T-helper 17 cell (primary cell): ENCODE measurements at regions not wholly inside any gene's neighbourhood (a gene's known extent, or its start where the extent isn't known, plus 50 kb on each side); places are given as distances from the start of the nearest gene placed in this dataset.
A peak's percentile ranks its signal among the peaks of the same experiment; 100 is the strongest.
"Not testable (repeated sequence)": the region's sequence is repeated elsewhere in the genome, so short reads cannot be mapped to it uniquely, and the experiment has no call there.

ENCODE experiments used
- ATAC-seq: fragments of 150-1000 bp; cut with Tn5 transposase; 2 replicates; pipeline ENCODE4 v1.10.0; 2021; ENCODE audit warnings: mild to moderate bottlenecking, moderate library complexity
- DNase-seq, 3 donors: peaks; one replicate each; pipeline versions ENCODE4 v3.0.0 to v3.0.0-alpha.2; 2020 to 2021
- H3K9me3 ChIP-seq: one replicate; pipeline ENCODE4 v1.7.0; 2013; ENCODE audit warnings: low read length, mild to moderate bottlenecking; ENCODE audit not compliant: control insufficient read depth, poor library complexity, severe bottlenecking
- H3K27ac Mint-ChIP-seq: one replicate; pipeline ENCODE4 v1.8.0; 2022; ENCODE audit warnings: mild to moderate bottlenecking, moderate library complexity, mixed read lengths
- H3K27me3 Mint-ChIP-seq: one replicate; pipeline ENCODE4 v1.8.0; 2022; ENCODE audit warnings: mixed read lengths
- H3K36me3 Mint-ChIP-seq: one replicate; pipeline ENCODE4 v1.8.0; 2022; ENCODE audit warnings: low read depth, mixed read lengths
- H3K4me1 Mint-ChIP-seq: one replicate; pipeline ENCODE4 v1.8.0; 2022; ENCODE audit warnings: mild to moderate bottlenecking, mixed read lengths
- H3K4me3 Mint-ChIP-seq: one replicate; pipeline ENCODE4 v1.8.0; 2022; ENCODE audit warnings: mild to moderate bottlenecking, moderate library complexity, mixed read lengths

DNA sequence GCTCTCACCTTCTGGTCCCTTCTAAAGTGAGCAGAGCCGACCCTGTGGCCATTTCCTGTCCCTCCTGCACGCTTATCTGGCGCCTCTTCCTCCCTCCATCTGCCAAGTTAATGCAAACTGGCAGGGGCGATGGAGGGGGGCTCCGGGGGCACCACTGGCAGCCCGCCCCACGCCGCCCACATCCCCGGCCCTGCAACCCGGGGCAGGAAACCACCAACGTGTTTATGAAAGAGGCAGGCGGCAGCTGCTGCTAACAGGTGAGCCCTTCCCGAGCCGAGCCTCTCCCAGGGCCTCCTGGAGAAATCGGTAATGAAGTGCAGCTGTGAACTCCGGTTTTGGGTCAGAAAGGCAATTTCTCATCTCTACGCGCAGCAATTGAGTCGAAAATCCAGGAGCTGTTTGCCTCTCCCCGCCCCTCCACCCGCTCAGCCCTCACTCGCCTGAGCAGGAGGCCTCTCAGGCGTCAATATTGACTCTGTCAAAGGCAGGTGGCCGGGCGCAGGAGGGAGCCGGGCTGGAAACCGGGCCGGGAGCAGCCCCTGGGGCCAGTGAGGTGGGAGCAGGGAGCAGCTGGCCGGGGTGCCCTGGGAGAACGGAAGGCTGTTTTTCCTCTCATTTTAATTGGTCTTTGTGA is 164.4 kb upstream of the GSE1 start:
- DNase-seq = peak in 1 of 3 donors; percentile 26
- peak; percentile 77 for ATAC-seq
- no peaks in the 10 kb centered on the region for H3K27me3 Mint-ChIP-seq
- H3K4me3 Mint-ChIP-seq = peak overlapping the region; percentile 56
- H3K36me3 Mint-ChIP-seq = no peaks in the 10 kb centered on the region
- H3K27ac Mint-ChIP-seq = peak overlapping the region; percentile 53
- no peaks in the 10 kb centered on the region for H3K9me3 ChIP-seq
- H3K4me1 Mint-ChIP-seq = peaks cover 14% of the 10 kb centered on the region

DNA sequence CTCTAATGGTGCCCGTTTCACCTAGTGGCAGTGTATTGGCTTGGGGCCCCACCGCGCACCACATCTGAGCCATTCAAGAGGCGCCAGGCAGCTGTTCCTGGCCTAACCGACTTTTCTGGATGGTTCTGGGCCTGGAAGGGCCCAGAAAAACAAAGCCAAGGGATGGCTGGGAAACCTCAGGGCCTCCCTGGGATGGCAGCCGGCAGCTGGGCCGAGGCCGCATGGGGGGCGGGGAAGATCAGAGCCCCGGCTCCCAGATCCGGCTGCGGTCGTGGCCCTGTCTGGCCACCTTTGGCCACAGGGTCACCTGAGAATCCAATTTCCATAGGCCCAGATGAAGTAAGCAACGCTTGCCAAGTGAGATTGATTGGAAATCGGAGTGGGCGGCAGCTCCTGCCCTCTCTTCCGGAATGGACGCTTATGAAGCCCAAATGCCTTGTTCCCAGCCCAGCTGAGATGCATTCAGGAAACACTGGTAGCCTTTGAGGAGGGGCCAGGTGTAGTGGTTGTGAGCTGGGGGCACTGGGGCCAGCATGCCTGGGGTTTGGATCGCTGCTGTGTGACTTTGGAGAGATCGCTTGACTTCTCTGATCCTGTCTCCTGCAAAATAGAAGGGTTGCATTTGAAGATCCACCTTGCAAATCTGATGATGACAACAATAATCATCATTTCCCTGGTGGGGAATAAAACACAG is 163.8 kb upstream of the GSE1 start:
- peak; percentile 18 for ATAC-seq
- DNase-seq = no peak
- Mint-ChIP-seq H3K27me3 (no peaks in the 10 kb centered on the region), H3K4me3 (peak overlapping the region; percentile 19), H3K4me1 (peaks cover 14% of the 10 kb centered on the region), H3K27ac (peak overlapping the region; percentile 53), H3K36me3 (no peaks in the 10 kb centered on the region)
- H3K9me3 ChIP-seq = no peaks in the 10 kb centered on the region

- peaks cover 14% of the 10 kb centered on the region for H3K4me1 Mint-ChIP-seq
- H3K27ac Mint-ChIP-seq = peak overlapping the region; percentile 53
- no peaks in the 10 kb centered on the region for H3K27me3 Mint-ChIP-seq
Observed at GRCh38 chr16:85449885-85450245, 163.3 kb upstream of the GSE1 start.

DNA sequence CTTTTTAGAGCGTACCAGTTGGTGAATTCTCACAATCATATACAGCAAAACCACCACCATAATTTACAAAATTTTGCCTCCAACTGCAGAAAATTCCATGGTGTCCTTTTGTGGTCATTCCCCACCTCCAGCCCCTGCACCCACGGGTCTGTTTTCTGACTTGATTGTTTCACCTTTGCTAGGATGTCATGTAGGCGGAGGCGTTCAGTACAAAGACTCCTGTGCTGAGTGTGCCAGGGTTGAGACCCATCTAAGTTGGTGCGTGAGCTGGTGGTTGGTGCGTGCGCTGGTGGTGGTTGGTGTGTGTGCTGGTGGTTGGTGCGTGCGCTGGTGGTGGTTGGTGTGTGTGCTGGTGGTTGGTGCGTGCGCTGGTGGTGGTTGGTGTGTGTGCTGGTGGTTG is 162.0 kb upstream of the GSE1 start:
- not testable (repeated sequence) for DNase-seq, H3K4me3 Mint-ChIP-seq, ATAC-seq, H3K9me3 ChIP-seq, H3K36me3 Mint-ChIP-seq, H3K27me3 Mint-ChIP-seq
- Mint-ChIP-seq H3K27ac (peak overlapping the region; percentile 51), H3K4me1 (peaks cover 16% of the 10 kb centered on the region)

More at GRCh38 chr16:85449885-85450245, 163.3 kb upstream of the GSE1 start:
- no peaks in the 10 kb centered on the region for H3K9me3 ChIP-seq
- peak overlapping the region; percentile 19 for H3K4me3 Mint-ChIP-seq
- ATAC-seq (no peak), DNase-seq (no peak)
- H3K36me3 Mint-ChIP-seq = no peaks in the 10 kb centered on the region

DNA sequence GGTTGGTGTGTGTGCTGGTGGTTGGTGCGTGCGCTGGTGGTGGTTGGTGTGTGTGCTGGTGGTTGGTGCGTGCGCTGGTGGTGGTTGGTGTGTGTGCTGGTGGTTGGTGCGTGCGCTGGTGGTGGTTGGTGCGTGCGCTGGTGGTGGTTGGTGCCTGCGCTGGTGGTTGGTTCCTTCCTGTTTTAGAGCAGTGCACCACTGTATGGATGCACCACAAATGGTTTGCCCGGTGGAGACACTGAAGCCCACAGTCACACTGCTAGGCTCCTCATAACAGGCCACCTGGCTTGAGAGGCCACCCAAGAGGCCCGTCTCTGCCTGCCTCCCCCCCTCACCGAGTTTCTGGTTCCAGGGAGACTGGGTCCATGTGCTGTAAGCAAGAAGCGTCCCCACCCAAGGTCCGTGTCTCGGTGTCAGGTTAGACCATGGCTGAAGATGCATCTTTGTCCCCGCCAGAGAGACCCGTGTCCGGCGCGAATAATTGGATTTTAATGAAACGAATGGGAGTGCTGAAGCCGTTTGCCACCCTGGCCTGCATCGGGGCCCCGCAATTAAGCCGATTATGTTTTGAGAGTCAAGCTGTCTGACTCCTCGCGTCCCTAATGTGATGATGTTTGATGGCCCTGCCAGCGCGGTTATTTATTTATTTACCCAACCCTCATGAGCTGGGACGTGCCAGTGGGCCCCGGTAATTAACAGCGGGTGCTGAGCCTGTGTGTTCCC is 161.3 kb upstream of the GSE1 start:
- H3K27me3 Mint-ChIP-seq = no peaks in the 10 kb centered on the region
- no peak overlapping the region for H3K4me3 Mint-ChIP-seq
- no peaks in the 10 kb centered on the region for H3K9me3 ChIP-seq
- ATAC-seq = no peak
- no peaks in the 10 kb centered on the region for H3K36me3 Mint-ChIP-seq
- no peak for DNase-seq
- H3K4me1 Mint-ChIP-seq = peaks cover 17% of the 10 kb centered on the region
- H3K27ac Mint-ChIP-seq = no peak overlapping the region

DNA sequence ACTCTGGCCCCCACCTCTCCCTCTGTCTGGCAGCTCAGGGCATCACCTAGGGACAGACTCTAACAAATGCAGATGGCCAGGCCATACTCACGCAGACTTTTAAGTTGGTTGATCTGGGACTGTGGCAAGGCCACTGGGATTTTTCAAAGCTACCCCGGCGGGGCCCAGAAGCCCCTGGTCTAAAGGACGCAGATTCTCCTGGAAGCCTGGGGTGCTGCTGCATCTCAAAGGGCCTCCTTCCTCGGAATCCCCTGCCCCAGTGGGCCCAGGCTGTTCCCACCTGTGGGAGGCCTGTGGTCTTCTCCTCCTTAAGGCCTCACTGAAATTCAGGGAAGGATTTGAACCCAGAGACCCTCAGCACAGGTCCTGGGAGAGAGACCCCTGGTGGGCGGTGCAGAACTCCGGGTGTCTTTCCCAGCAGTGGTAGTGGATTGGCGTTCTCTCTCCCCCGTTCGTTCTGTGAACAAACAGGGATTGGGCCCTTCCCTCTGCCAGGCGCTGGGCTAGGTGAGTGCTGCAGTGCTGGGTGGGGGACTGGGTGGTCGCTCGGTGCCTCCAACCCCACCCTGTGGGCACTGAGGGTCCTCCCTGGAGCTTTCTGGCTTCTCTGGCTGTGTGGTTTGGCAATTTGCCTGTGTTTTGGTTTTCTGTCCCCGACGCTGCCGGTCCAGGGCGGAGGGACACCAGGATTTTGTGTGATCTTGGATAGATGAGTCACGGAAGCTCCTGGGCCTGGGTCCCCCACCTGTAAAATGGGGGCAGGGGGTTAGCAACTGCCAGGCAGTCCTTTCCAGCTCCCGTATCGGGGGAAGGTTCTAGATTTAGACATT is 160.5 kb upstream of the GSE1 start:
- Mint-ChIP-seq H3K27me3 (no peaks in the 10 kb centered on the region), H3K36me3 (no peaks in the 10 kb centered on the region), H3K4me3 (no peak overlapping the region), H3K27ac (no peak overlapping the region), H3K4me1 (peaks cover 17% of the 10 kb centered on the region)
- H3K9me3 ChIP-seq = no peaks in the 10 kb centered on the region
- DNase-seq = no peak
- no peak for ATAC-seq

- ATAC-seq (no peak), DNase-seq (no peak)
- H3K9me3 ChIP-seq = no peaks in the 10 kb centered on the region
- Mint-ChIP-seq H3K27me3 (no peaks in the 10 kb centered on the region), H3K4me3 (no peak overlapping the region), H3K27ac (no peak overlapping the region), H3K4me1 (peaks cover 13% of the 10 kb centered on the region), H3K36me3 (no peaks in the 10 kb centered on the region)
Observed at GRCh38 chr16:85453194-85453678, 159.9 kb upstream of the GSE1 start.

DNA sequence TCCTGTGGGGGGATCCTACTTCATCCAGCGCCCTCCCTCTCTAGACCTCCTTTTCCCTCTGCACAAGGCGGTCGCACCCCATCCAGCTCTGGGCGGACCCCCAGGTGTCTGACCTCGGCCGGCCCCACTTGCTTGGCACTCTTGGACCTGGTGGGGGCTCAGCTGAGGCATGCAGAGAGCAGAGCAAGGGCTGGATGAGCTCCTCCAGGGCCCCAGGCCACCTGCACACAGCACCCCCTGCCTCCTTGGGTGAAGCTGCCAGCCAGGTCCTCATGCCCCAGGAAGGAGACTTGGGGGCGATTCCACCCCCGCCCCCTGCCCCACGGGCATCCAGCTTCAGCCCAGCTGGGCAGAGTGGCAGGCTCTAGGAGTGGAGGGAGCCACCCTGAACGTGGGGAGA is 159.4 kb upstream of the GSE1 start:
- DNase-seq (no peak), ATAC-seq (no peak)
- Mint-ChIP-seq H3K27ac (no peak overlapping the region), H3K4me1 (peaks cover 10% of the 10 kb centered on the region), H3K4me3 (no peak overlapping the region), H3K27me3 (no peaks in the 10 kb centered on the region), H3K36me3 (no peaks in the 10 kb centered on the region)
- no peaks in the 10 kb centered on the region for H3K9me3 ChIP-seq

DNA sequence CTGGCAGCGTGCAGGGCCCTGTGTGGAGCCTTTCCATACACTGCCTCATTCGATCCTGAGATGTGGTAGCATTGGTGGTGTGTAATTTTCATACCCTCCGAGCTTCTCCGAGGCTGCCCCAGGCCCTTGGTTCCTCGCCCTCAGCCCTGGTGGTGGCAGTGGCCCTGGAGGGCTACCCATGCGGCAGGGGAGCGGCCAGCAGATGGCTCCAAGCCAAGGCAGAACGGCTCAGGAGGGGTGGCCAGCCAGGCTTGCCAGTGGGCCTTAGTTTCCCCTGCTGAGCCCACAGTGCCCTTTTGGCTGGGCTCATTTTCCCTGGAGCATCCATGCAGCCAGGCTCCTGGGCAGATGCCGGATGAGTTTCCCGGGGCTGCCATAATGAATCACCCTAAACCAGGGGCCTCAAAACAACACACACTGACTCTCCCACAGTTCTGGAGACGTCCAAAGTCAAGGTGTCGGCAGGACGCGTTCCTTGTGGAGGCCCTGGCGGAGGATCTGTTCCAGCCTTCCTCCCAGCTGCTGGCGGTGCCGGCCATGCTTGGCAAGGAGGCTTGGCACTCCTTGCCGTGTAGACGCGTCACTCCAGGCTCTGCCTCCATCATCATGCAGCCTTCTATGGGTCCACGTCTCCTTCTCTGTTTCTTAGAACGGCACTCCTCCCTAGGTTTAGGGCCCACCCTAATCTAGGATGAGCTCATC is 158.8 kb upstream of the GSE1 start:
- ATAC-seq (no peak), DNase-seq (no peak)
- Mint-ChIP-seq H3K36me3 (no peaks in the 10 kb centered on the region), H3K4me3 (no peak overlapping the region), H3K4me1 (peaks cover 8% of the 10 kb centered on the region), H3K27me3 (no peaks in the 10 kb centered on the region), H3K27ac (no peak overlapping the region)
- no peaks in the 10 kb centered on the region for H3K9me3 ChIP-seq

DNA sequence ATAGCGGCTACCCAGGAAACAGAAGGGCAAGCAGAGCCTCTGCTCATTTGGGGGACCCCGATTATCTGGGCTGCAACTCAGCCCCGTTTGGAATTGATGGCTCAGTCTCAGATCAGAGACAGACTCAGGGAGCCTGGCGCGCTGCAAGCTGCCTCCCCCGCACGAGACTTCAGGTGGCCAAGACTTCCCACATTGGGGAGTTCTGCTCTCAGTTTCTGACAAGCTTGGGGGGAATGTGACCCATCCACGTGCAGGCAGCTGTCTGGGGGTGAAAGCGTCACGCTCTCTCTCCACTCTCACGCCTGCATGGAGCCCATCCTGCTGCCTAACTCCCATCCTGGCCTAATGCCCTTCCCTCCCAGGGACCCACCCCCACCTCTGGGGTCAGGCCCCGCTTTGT is 157.6 kb upstream of the GSE1 start:
- DNase-seq = no peak

DNA sequence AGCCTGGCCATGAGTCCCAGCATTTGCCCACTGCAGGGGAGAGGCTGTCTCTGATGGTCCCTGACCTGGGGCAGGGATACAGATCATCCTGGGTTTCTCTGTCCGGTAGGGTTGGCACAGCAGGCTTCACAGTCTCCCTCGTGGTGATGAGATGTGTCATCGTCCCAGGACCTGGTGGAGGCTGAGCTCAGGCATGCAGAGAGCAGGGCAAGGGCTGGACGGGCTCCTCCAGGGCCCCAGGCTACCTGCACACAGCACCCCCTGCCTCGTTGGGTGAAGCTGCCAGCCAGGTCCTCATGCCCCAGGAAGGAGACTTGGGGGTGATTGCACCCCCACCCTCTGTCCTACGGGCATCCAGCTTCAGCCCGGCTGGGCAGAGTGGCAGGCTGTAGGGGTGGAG is 155.8 kb upstream of the GSE1 start:
- Mint-ChIP-seq H3K36me3 (no peaks in the 10 kb centered on the region), H3K4me3 (no peak overlapping the region), H3K27ac (no peak overlapping the region), H3K4me1 (peaks cover 10% of the 10 kb centered on the region), H3K27me3 (peaks cover 10% of the 10 kb centered on the region)
- DNase-seq = no peak
- no peak for ATAC-seq
- no peaks in the 10 kb centered on the region for H3K9me3 ChIP-seq

More for the DNA sequence above, 157.6 kb upstream of the GSE1 start:
- Mint-ChIP-seq H3K4me1 (peaks cover 5% of the 10 kb centered on the region), H3K4me3 (no peak overlapping the region), H3K27ac (no peak overlapping the region), H3K36me3 (no peaks in the 10 kb centered on the region), H3K27me3 (peaks cover 3% of the 10 kb centered on the region)
- no peak for ATAC-seq
- H3K9me3 ChIP-seq = no peaks in the 10 kb centered on the region

- H3K36me3 Mint-ChIP-seq = no peaks in the 10 kb centered on the region
- H3K4me1 Mint-ChIP-seq = peaks cover 11% of the 10 kb centered on the region
- no peak overlapping the region for H3K27ac Mint-ChIP-seq
- DNase-seq = no peak
- no peak for ATAC-seq
- peaks cover 11% of the 10 kb centered on the region for H3K27me3 Mint-ChIP-seq
- no peak overlapping the region for H3K4me3 Mint-ChIP-seq
- H3K9me3 ChIP-seq = no peaks in the 10 kb centered on the region
Observed at GRCh38 chr16:85458968-85459367, 154.2 kb upstream of the GSE1 start.
